ENCODE measurements at regions not wholly inside any gene's neighbourhood (a gene's known extent, or its start where the extent isn't known, plus 50 kb on each side); places are given as distances from the start of the nearest gene placed in this dataset.
"Not testable (repeated sequence)": the region's sequence is repeated elsewhere in the genome, so short reads cannot be mapped to it uniquely, and the experiment has no call there.

DNA sequence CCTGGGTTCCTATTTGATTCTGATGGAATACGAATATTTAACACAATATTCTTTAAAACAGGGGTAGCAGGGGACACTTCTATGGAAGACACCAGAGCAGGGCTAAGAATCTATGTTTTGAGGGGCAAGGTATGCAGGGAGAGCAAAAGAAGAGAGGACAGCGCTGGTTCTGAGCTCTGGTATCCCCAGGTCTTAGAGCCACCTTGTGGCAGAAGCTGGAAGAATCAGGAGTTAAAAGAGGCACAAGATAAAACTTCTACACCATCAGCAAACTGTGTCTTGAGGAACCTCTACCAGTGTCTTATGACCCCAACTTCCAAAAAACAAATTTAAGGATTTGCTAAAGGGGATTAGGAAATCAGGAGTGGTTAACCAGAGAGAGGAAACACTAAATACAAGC is 894.8 kb downstream of the TUBA3C start:
- peak; percentile 57; the same call in 2 of the 3 replicates for ATAC-seq
- H2AFZ ChIP-seq; H3K4me1 Mint-ChIP-seq; H3K27me3 ChIP-seq (ENCODE audit: insufficient read depth); H3F3A ChIP-seq (replicated peaks; ENCODE audit: low read depth); H3K9me2 ChIP-seq (ENCODE audit: insufficient read depth); H3K27ac ChIP-seq (ENCODE audit: low read depth); H3K36me3 ChIP-seq (ENCODE audit: insufficient read depth); H3K27ac Mint-ChIP-seq; H3K4me1 ChIP-seq (ENCODE audit: insufficient read depth); DNase-seq (ENCODE audit: low spot score); H3K4me3 Mint-ChIP-seq; H3K4me3 ChIP-seq; H3K36me3 Mint-ChIP-seq (ENCODE audit: low read depth); H3K79me2 ChIP-seq (replicated peaks; ENCODE audit: insufficient read depth); H3K27me3 Mint-ChIP-seq (ENCODE audit: insufficient read depth, low read depth, poor library complexity); H3K4me2 ChIP-seq; H4K20me1 ChIP-seq (replicated peaks; ENCODE audit: insufficient read depth): not testable (repeated sequence)
- H3K9me3 Mint-ChIP-seq, result peaks cover 70% of the 10 kb centered on the region

- not testable (repeated sequence) for H2AFZ ChIP-seq; H3K27ac ChIP-seq (ENCODE audit: low read depth); H4K20me1 ChIP-seq (replicated peaks; ENCODE audit: insufficient read depth); H3K9me2 ChIP-seq (ENCODE audit: insufficient read depth); H3K79me2 ChIP-seq (replicated peaks; ENCODE audit: insufficient read depth); H3K4me3 Mint-ChIP-seq; H3K27me3 ChIP-seq (ENCODE audit: insufficient read depth); H3K27ac Mint-ChIP-seq; H3K4me1 Mint-ChIP-seq; H3K36me3 Mint-ChIP-seq (ENCODE audit: low read depth); H3K4me2 ChIP-seq; DNase-seq (ENCODE audit: low spot score); ATAC-seq; H3F3A ChIP-seq (replicated peaks; ENCODE audit: low read depth); H3K27me3 Mint-ChIP-seq (ENCODE audit: insufficient read depth, low read depth, poor library complexity); H3K36me3 ChIP-seq (ENCODE audit: insufficient read depth); H3K4me3 ChIP-seq; H3K4me1 ChIP-seq (ENCODE audit: insufficient read depth)
- H3K9me3 Mint-ChIP-seq, result peaks cover 74% of the 10 kb centered on the region
These were observed 896.0 kb downstream of the TUBA3C start for GRCh38 chr13:18285663-18286062.

GRCh38 chr13:18284040-18284439 is 897.6 kb downstream of the TUBA3C start:
- H3K27ac ChIP-seq (ENCODE audit: low read depth); ATAC-seq; H3K9me2 ChIP-seq (ENCODE audit: insufficient read depth); H3K4me3 Mint-ChIP-seq; DNase-seq (ENCODE audit: low spot score); H2AFZ ChIP-seq; H3K4me2 ChIP-seq; H3K27me3 Mint-ChIP-seq (ENCODE audit: insufficient read depth, low read depth, poor library complexity); H3K4me1 ChIP-seq (ENCODE audit: insufficient read depth); H3F3A ChIP-seq (replicated peaks; ENCODE audit: low read depth); H4K20me1 ChIP-seq (replicated peaks; ENCODE audit: insufficient read depth); H3K4me1 Mint-ChIP-seq; H3K27ac Mint-ChIP-seq; H3K27me3 ChIP-seq (ENCODE audit: insufficient read depth); H3K79me2 ChIP-seq (replicated peaks; ENCODE audit: insufficient read depth); H3K4me3 ChIP-seq; H3K36me3 ChIP-seq (ENCODE audit: insufficient read depth): not testable (repeated sequence)
- H3K9me3 Mint-ChIP-seq, result peaks cover 67% of the 10 kb centered on the region
- H3K36me3 Mint-ChIP-seq (ENCODE audit: low read depth), result peaks cover 12% of the 10 kb centered on the region

- not testable (repeated sequence) for H3K27me3 Mint-ChIP-seq (ENCODE audit: insufficient read depth, low read depth, poor library complexity); H3K9me2 ChIP-seq (ENCODE audit: insufficient read depth); H3K4me3 Mint-ChIP-seq; H3K4me1 ChIP-seq (ENCODE audit: insufficient read depth); DNase-seq (ENCODE audit: low spot score); H4K20me1 ChIP-seq (replicated peaks; ENCODE audit: insufficient read depth); H3K27ac ChIP-seq (ENCODE audit: low read depth); ATAC-seq; H3K27ac Mint-ChIP-seq; H3K36me3 ChIP-seq (ENCODE audit: insufficient read depth); H3K79me2 ChIP-seq (replicated peaks; ENCODE audit: insufficient read depth); H2AFZ ChIP-seq; H3K27me3 ChIP-seq (ENCODE audit: insufficient read depth); H3K4me1 Mint-ChIP-seq; H3F3A ChIP-seq (replicated peaks; ENCODE audit: low read depth); H3K4me2 ChIP-seq; H3K4me3 ChIP-seq
- peaks cover 66% of the 10 kb centered on the region for H3K9me3 Mint-ChIP-seq
- peaks cover 12% of the 10 kb centered on the region for H3K36me3 Mint-ChIP-seq (ENCODE audit: low read depth)
These were observed 899.6 kb downstream of the TUBA3C start for GRCh38 chr13:18281829-18282597.

DNA sequence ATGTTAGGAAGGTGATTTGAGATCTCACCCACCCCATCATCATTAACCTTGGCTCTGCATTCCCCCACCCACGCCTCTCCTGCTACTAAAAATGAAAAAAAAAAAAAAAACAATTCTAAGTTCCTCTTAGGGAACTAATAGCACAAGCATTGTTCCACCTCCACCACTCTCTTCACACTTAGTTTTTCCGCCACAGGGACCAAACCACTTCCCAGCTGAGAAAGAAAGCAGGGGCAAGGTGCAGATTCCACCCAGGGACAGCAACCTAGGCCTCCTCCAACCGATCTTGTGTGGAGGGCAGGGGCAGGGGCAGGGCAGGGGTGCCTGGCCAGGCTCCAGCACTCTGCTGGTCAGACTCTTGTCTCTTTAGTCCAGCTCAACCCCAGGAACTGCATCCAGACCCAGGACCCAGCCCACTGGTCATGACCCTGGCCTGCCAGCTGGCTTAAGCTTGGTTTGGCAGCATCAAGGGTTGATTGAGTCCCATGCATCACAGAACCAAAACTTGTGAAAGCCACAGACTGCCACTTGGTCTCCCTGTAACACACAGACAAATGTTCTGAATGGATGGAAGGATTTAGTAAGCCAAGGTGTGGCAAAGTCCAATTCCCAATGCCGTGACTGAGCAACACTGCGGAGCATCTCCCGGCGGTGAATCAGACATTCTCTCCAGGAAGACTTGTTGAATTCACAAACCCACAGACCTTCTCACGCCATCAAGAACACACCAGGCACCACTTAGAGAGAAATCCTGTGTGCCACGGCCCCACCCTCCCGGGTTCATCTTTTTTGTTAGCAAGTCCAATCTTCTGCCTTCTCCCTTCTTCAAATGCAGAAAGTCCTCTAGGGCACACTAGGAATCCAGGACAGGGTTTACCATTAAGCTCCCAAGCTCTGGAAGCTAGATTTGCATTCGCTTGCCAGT is 900.5 kb downstream of the TUBA3C start:
- peaks cover 12% of the 10 kb centered on the region for H3K36me3 Mint-ChIP-seq (ENCODE audit: low read depth)
- not testable (repeated sequence) for DNase-seq (ENCODE audit: low spot score); H3K9me2 ChIP-seq (ENCODE audit: insufficient read depth); ATAC-seq; H3K27me3 Mint-ChIP-seq (ENCODE audit: insufficient read depth, low read depth, poor library complexity); H2AFZ ChIP-seq; H3F3A ChIP-seq (replicated peaks; ENCODE audit: low read depth); H3K36me3 ChIP-seq (ENCODE audit: insufficient read depth); H3K4me2 ChIP-seq; H3K27me3 ChIP-seq (ENCODE audit: insufficient read depth); H3K27ac ChIP-seq (ENCODE audit: low read depth); H3K27ac Mint-ChIP-seq; H3K4me1 ChIP-seq (ENCODE audit: insufficient read depth); H3K79me2 ChIP-seq (replicated peaks; ENCODE audit: insufficient read depth); H3K4me3 ChIP-seq; H3K4me3 Mint-ChIP-seq; H3K4me1 Mint-ChIP-seq; H4K20me1 ChIP-seq (replicated peaks; ENCODE audit: insufficient read depth)
- peaks cover 66% of the 10 kb centered on the region for H3K9me3 Mint-ChIP-seq

DNA sequence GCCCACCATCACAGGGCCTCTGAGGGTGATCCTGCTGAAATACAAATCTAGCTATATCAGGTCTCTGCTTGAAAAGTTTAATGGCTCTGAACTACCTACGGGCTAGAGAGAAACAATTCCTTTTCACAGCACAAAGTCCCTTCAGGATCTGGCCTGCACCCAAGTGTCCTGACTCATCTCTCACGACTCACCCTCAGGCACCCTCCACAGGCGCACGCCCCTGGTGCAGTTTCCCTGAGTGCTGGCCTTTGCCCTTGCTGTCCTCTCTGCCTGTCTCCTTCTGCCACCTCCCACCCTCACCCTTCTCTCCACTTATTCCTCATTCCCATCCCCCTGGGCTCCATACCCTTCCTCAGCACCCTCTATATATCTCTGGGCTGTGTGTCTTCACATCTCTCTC is 901.7 kb downstream of the TUBA3C start:
- H3K4me3 Mint-ChIP-seq; H3K27me3 Mint-ChIP-seq (ENCODE audit: insufficient read depth, low read depth, poor library complexity); H2AFZ ChIP-seq; H3K79me2 ChIP-seq (replicated peaks; ENCODE audit: insufficient read depth); H3K9me2 ChIP-seq (ENCODE audit: insufficient read depth); H3K27ac Mint-ChIP-seq; DNase-seq (ENCODE audit: low spot score); H3K4me2 ChIP-seq; H3F3A ChIP-seq (replicated peaks; ENCODE audit: low read depth); H3K4me3 ChIP-seq; H3K4me1 ChIP-seq (ENCODE audit: insufficient read depth); H3K36me3 ChIP-seq (ENCODE audit: insufficient read depth); H4K20me1 ChIP-seq (replicated peaks; ENCODE audit: insufficient read depth); H3K27ac ChIP-seq (ENCODE audit: low read depth); H3K27me3 ChIP-seq (ENCODE audit: insufficient read depth); H3K4me1 Mint-ChIP-seq; ATAC-seq: not testable (repeated sequence)
- peaks cover 13% of the 10 kb centered on the region for H3K36me3 Mint-ChIP-seq (ENCODE audit: low read depth)
- H3K9me3 Mint-ChIP-seq, result peaks cover 66% of the 10 kb centered on the region
